ENCODE measurements at regions not wholly inside any gene's neighbourhood (a gene's known extent, or its start where the extent isn't known, plus 50 kb on each side); places are given as distances from the start of the nearest gene placed in this dataset.

- WGBS, 2 donors: 41 to 57% methylated on average over 4 of the region's 4 CpGs
- intact Hi-C loops (cut with DNase I; ENCODE audit: low total_unique reads): no loop called here
- DNase-seq (ENCODE audit: low spot score in 2 of 2): no peak
- no peak overlapping the region for H3K4me3 ChIP-seq (ENCODE audit: low read depth, poor library complexity, severe bottlenecking)
- no peak for TF ChIP-seq POLR2A (IDR thresholded peaks at IDR 0.05)
These were observed 329.2 kb upstream of the C1orf87 start for GRCh38 chr1:60402816-60403215.

- WGBS, 2 donors: 65 to 67% methylated on average over 3 of the region's 3 CpGs
- TF ChIP-seq CTCF (IDR thresholded peaks at IDR 0.05) (no peak), POLR2A (IDR thresholded peaks at IDR 0.05) (no peak)
- intact Hi-C loops (cut with DNase I; ENCODE audit: low total_unique reads): no loop called here
These were observed 328.6 kb upstream of the C1orf87 start for GRCh38 chr1:60402216-60402615.

GRCh38 chr1:60394436-60394835 is 320.9 kb upstream of the C1orf87 start:
- no peak for DNase-seq (ENCODE audit: low spot score in 2 of 2)
- intact Hi-C loops (cut with DNase I; ENCODE audit: low total_unique reads): no loop called here
- 26 to 51% methylated on average over 3 of the region's 3 CpGs for WGBS, 2 donors
- no peak overlapping the region for H3K4me3 ChIP-seq (ENCODE audit: low read depth, poor library complexity, severe bottlenecking)
- no peak for TF ChIP-seq CTCF (IDR thresholded peaks at IDR 0.05)
- no peak for TF ChIP-seq POLR2A (IDR thresholded peaks at IDR 0.05)

More at GRCh38 chr1:60402216-60402615, 328.6 kb upstream of the C1orf87 start:
- DNase-seq (ENCODE audit: low spot score in 2 of 2): no peak
- no peak overlapping the region for H3K4me3 ChIP-seq (ENCODE audit: low read depth, poor library complexity, severe bottlenecking)

- no peak for DNase-seq (ENCODE audit: low spot score in 2 of 2)
- H3K4me3 ChIP-seq (ENCODE audit: low read depth, poor library complexity, severe bottlenecking): no peak overlapping the region
- TF ChIP-seq POLR2A (IDR thresholded peaks at IDR 0.05) (no peak), CTCF (IDR thresholded peaks at IDR 0.05) (no peak)
- 82 to 95% methylated on average over 3 of the region's 3 CpGs for WGBS, 2 donors
- intact Hi-C loops (cut with DNase I; ENCODE audit: low total_unique reads): no loop called here
These were observed 317.2 kb upstream of the C1orf87 start for GRCh38 chr1:60390593-60391282.

- TF ChIP-seq POLR2A (IDR thresholded peaks at IDR 0.05) (no peak), CTCF (IDR thresholded peaks at IDR 0.05) (no peak)
- intact Hi-C loops (cut with DNase I; ENCODE audit: low total_unique reads): no loop called here
- WGBS, 2 donors: 51 to 55% methylated on average over 7 of the region's 7 CpGs
- no peak overlapping the region for H3K4me3 ChIP-seq (ENCODE audit: low read depth, poor library complexity, severe bottlenecking)
- no peak for DNase-seq (ENCODE audit: low spot score in 2 of 2)
These were observed 314.8 kb upstream of the C1orf87 start for GRCh38 chr1:60388092-60388987.

- intact Hi-C loops (cut with DNase I; ENCODE audit: low total_unique reads): no loop called here
These were observed 313.6 kb upstream of the C1orf87 start for GRCh38 chr1:60387175-60387574.

More at GRCh38 chr1:60387175-60387574, 313.6 kb upstream of the C1orf87 start:
- 81 to 90% methylated on average over 2 of the region's 2 CpGs for WGBS, 2 donors
- no peak overlapping the region for H3K4me3 ChIP-seq (ENCODE audit: low read depth, poor library complexity, severe bottlenecking)
- DNase-seq (ENCODE audit: low spot score in 2 of 2): no peak
- TF ChIP-seq CTCF (IDR thresholded peaks at IDR 0.05) (no peak), POLR2A (IDR thresholded peaks at IDR 0.05) (no peak)

All from lower leg skin (tissue), 4 donors.